ENCODE measurements at regions not wholly inside any gene's neighbourhood (a gene's known extent, or its start where the extent isn't known, plus 50 kb on each side); places are given as distances from the start of the nearest gene placed in this dataset.
"Not testable (repeated sequence)": the region's sequence is repeated elsewhere in the genome, so short reads cannot be mapped to it uniquely, and the experiment has no call there.

GRCh38 chr11:112661571-112661970 is 299.6 kb upstream of the NCAM1 start:
- no peak for DNase-seq

DNA sequence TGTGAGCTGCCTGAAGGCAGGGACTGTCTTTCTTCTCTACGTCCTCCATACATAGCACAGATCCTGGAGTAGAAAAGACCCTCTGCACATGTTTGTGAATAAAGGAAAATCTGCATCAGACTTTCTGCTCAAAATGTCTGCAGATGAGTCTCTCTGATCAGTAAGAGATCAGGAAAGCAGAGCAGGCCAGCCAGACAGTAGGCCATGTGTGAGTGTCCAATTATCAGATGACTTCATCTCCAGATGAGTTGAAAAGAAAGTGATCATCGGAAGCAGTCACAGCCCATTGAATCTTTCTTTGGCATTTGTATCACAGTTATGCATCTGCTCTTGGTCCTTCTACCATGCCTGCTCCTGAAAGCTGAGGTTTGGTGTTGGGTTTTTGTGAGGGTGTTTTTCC is 298.7 kb upstream of the NCAM1 start:
- no peak for DNase-seq

DNA sequence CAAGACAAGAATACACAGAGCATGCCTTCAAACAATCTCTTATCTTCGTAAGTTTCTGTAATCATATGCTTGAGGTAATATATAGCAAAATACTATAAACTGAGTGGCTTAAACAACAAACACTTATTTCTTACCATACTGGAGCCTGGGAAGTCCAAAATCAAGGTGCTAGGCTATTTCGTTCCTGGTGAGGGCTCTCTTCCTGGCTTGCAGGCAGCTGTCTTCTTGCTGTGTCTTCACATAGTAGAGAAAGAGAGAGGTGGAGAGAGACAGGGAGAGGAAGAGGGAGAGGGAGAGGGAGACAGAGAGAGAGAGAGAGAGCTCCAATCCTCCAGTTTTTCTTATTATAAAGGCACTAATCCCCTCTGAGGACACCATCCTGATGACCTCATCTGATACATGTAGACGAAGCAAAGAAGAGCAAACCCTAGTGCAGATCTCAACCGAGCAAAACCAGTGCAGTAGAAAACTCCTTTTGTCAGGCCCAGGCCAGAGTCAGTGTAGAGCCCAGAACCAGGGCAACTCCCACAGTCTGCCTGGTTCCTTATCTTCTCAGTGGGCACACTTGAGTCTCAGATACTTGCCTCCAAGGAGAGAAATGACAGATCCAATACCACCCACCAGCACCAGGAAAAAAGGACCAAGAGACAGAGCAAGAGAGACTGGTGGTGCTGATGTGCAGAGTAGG is 297.1 kb upstream of the NCAM1 start:
- DNase-seq = no peak

- no peak for DNase-seq
Measured at GRCh38 chr11:112665291-112665690, 295.9 kb upstream of the NCAM1 start.

DNA sequence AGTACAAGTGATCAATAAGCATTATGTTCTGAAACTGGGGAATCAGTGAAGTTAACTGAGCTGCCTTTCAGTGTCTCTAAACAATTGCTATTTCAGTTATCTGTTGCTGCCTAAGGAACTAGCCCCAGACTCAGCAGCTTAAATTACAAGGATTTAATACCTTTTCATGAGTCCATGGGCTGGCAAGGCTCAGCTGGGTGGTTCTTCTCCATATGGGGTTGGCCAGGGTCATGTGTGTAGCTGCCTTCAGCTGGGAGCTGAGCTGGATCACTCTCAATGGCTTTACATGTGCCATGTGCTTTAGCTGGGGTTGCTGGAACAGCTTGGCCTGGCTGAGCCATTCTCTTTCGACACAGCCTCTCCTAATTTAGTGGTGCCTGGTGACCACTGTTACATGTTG is 295.0 kb upstream of the NCAM1 start:
- DNase-seq = no peak

DNA sequence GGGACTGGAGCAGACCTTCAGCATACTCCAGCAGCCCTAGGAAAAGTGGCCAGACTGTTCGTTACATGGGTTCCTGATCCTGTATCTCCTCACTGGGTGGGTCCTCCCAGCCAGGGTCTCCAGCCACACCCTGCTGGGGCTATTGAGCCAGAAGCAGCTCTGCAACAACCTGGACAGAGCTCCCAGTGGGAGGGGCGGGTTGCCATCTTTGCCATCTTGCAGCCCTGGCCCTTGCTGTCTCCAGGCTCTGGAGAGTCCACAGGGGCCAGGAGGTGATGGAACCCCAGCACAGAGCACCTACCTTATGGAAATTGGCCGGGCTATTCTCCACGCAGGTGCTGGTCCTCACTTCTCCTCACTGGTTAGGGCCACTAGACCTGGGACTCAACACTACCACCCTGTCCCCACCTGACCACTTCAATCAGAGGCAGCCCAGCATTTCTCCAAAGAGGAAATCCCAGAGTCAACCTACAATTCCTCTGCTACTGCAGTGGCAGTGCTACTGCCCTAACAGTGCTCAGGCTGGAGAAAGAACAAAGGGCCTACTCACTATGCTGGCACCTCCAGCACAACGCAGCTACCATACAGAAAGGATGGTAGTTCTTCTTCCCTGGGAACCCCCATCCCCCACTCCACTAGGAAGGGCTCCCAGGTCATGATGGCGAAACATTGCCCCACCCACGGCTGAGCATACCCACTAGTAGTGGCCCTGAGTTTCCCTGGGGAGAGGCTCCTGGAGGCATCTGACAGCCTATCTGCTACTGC is 290.2 kb upstream of the NCAM1 start:
- DNase-seq = no peak

DNA sequence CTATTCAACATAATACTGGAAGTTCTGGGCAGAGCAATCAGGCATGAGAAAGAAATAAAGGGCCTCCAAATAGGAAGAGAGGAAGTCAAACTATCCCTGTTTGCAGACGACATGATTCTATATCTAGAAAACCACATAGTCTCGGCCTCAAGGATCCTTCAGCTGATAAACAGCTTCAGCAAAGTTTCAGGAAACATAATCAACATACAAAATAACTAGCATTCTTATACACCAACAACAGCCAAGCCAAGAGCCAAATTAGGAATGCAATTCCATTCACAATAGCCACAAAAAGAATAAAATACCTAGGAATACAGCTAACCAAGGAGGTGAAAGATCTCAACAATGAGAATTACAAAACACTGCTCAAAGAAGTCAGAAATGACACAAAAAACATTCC is 287.8 kb upstream of the NCAM1 start:
- not testable (repeated sequence) for DNase-seq

- no peak for DNase-seq
Measured at GRCh38 chr11:112685111-112685510, 276.1 kb upstream of the NCAM1 start.

- DNase-seq = no peak
Measured at GRCh38 chr11:112689851-112690250, 271.4 kb upstream of the NCAM1 start.

- DNase-seq = no peak
Measured at GRCh38 chr11:112693781-112694180, 267.4 kb upstream of the NCAM1 start.

- no peak for DNase-seq
Measured at GRCh38 chr11:112694245-112694644, 267.0 kb upstream of the NCAM1 start.

DNA sequence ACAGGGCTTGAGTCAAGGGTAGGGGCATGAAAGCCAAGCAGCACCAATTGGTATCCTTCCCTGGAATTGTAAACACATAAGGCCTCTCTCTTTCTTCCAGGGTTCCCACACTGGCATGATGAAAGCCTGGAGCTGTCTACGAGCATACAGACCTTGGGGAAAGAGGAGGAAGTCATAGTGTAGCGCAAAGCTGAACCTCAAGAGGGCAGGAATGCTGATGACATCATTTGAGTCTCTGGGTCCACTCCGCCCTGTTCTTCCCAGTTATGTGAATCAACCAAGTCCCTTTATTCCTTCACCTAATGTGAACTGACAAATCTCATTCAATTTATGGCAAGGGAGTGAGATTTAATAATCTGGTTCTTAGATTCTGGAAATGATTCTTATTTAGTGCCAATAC is 266.4 kb upstream of the NCAM1 start:
- DNase-seq = no peak

- DNase-seq = no peak
Measured at GRCh38 chr11:112697391-112698178, 263.6 kb upstream of the NCAM1 start.

DNA sequence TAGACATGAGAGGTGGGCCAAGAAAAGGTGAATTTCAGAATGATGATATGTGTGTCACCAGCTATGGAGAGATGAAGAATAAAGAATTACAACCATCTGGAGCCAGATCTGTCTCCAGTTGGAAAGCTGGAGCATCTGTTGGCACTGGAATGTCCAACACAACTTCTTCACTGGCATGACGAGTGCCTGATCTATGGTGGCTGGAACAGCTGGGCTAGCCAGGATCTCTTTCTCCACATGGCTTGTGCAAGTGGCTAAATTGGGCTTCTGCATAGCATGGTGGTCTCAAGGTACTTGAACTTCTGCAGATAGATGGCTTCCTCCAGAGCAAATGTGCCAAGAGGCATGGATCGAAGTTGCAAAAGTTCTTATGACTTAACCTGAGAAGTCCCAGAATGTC is 256.1 kb upstream of the NCAM1 start:
- DNase-seq = no peak

DNA sequence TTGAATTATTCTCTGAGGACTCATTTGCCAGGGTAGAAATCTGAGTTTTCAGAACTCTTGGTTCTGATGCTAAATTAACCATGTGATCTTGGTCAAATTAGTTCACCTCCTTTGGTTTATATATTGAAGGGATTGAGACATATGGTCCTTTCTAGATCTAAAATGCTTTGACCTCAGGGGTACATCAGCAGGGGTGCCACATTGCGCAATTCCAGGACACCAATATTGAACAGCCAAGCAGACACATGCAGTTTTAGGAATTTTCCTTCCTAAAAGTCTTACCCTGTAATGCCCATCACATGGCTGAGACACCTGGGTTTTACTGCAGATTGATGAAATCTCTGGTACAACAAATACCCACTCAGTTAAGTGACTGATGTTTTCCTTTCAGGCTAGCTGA is 254.4 kb upstream of the NCAM1 start:
- DNase-seq = no peak

GRCh38 chr11:112714340-112714739 is 246.9 kb upstream of the NCAM1 start:
- DNase-seq = not testable (repeated sequence)

DNA sequence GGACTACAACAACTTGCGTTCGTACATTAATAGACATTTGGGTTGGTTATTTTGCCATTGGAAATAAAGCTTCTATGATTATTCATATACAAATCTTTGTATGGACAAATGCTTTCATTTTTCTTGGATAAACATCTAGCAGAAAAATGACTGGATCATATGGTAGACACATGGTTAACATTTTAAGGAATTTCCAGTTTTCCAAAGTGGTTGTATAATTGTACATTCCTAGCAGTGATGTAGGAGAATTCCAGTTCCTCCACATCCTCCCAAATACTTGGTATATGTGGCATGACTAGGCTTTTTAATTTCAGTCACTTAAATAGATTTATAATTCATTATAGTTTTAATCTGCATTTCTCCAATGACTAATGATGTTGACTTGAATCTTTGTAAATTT is 246.2 kb upstream of the NCAM1 start:
- DNase-seq = no peak

- DNase-seq = no peak
Measured at GRCh38 chr11:112718483-112718882, 242.7 kb upstream of the NCAM1 start.

GRCh38 chr11:112719736-112720525 is 241.3 kb upstream of the NCAM1 start:
- DNase-seq = no peak

DNA sequence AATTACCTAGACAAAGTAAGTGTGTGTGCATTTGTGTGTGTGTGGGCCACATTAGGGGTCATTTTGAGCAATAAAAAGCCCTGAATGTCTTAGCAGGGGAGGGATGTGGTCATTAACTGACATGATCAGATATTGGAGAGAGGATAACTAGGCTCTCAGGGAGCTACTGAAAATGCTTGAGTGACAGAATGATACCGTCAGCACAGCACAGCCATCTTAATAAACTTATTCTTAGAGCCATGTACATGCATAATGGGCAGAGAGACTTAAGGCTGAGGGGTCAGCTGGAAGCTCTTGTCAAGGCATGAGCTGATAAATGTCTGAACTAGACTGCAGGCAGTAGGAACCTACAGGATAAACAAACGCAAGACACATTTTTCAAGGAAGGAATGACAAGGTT is 239.1 kb upstream of the NCAM1 start:
- DNase-seq = no peak

DNA sequence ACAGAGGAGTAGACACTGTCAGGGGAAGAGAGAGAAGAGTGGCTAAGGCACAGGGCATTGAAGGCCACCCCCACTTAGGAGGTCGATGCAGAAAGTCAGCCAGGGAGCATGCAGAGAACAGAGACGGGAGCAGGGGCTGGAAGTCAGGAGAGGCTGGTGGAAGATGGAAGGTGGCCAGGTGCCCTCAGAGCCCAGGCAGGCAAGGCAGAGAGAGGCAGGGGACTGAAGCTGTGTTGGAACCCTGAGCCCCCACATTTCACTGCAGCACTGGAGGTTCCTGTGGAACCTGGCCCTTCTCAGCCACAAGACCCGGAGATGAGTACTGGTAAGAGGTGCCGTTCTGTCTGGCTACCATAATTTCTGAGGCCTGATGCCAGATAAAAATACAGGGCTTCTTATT is 238.3 kb upstream of the NCAM1 start:
- DNase-seq = no peak

DNA sequence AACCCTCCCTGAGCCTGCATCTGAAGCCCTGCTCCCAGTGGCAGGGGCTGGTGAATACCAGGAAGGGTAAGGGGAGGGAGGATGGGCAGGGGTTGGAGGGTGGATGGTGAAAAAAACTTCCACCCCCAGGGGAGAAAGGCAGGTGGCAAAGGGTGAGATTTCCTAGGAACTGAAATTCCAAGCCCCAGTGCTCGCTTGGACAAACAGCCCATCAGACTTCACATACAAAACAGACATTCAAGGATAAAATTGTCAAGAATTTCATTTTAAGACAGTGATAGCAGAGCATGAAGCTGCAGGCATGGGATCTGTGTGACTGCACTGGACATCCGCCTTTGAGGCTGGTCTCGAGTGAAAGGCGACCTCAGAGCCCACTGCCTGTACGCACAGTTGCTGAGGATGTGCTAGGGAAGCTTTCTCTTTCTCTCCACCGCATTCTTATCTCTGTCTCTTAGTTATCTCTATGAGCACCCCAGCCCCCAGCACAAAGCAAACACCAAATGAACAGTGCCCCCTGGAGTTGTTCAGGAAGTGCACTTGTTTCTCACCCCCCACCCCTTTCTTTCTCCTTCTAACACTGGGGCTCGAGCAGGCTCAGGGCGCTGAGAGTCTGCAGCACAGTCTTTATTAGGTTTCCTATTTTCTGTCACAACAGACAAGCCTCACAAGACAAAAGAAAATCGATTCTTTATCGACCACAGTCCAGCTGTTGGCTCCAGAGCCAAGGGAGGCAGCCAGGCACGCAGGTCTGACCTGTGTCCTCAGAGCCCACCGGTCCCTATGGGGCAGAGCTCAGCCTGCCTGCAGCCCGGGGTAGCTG is 237.3 kb upstream of the NCAM1 start:
- DNase-seq = no peak

Measured in NCI-H524 treated with DMSO at 0.1 percent for 48 hours (cell line).